ENCODE measurements at regions not wholly inside any gene's neighbourhood (a gene's known extent, or its start where the extent isn't known, plus 50 kb on each side); places are given as distances from the start of the nearest gene placed in this dataset.

GRCh38 chr15:94001255-94001801 lies 230.0 kb upstream of the MCTP2 start:
- no peak for DNase-seq

GRCh38 chr15:94000606-94001005 lies 230.8 kb upstream of the MCTP2 start:
- no peak for DNase-seq

- peak; percentile 9 for DNase-seq
Observed at GRCh38 chr15:93997071-93997658, 234.2 kb upstream of the MCTP2 start.

GRCh38 chr15:93989440-93989998 lies 241.8 kb upstream of the MCTP2 start:
- DNase-seq = no peak

DNA sequence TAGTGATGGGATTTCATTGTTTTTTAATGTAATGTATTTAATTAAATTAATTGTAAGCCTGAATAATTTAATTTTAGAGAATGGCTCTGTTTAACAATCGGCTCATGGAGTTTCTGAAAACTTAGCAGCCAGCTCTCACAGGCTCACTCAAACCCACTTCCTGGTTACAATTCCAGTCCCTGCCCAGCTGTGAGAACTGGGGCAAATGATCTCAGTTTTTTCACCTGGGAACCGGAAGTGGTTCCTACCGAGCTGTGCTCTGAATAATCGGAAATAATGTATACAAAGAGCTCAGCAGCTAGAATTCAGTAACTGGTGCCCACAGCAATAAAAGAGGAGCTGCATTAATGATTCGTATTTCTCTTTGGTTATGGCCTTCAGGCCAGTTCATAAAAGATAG lies 244.3 kb upstream of the MCTP2 start:
- peak; percentile 64 for DNase-seq

DNA sequence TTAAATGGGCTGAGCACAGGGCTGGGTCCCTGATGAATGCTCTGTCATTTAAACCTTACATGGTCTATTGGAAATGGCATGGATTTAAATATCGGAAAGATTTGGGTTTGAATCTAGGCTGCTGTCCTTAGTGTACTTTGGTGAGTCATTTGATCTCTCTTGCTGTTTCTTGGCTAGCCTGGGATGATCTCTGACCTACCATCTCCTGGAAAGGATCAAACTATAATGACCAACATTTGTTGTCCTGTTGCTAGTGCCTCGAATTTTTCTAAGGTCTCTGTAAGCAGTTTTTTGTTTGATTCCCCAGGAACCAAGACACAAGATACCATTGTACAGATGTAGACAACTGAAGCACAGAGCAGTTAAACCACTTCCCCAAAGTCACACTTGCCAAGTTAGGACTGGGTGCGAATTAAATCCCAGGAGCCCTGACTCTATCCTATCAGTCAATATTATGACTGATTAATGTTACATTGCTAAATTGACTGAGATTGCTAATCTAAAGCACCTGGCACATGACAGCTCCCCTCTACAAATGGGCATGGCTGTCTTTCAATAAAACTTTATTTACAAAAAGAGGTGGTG lies 244.9 kb upstream of the MCTP2 start:
- DNase-seq = no peak

DNA sequence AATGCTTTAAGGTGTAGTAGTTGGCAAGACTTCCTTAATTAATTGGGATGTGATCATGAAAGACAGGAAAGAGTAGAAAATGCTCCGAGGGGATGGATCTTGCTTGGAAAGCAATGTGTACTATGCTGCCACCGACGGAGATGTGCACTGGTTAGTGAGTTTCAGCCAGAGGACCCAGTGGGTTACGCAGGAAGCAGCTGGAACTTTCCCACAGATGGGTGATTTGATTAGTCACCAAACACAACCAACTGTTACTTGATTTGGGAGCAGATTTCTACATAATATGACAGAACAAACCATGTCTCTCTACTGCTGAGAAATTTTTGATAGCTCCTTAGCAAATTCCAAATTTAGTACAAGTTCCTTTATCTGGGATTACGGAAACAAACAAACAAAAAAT lies 245.4 kb upstream of the MCTP2 start:
- no peak for DNase-seq

DNA sequence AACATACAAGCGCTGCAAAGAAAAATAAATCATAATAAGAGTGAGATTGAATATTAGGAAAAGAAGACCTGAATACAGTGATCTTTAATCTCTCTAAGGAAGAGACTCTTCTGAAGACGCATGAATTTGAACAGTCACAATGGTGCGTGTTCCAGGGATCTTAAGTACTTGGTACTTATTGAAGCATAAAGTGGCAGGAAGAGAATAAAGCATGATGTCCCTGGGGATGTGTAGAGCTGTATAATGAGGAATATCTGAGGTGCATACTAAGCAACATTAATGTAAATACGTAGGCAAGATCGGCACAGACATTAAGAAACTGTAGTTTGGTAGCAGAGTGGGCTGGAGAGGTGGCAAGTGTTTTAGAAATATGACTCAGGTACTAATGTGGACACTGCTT lies 246.2 kb upstream of the MCTP2 start:
- no peak for DNase-seq

GRCh38 chr15:93983526-93983925 lies 247.8 kb upstream of the MCTP2 start:
- no peak for DNase-seq

DNA sequence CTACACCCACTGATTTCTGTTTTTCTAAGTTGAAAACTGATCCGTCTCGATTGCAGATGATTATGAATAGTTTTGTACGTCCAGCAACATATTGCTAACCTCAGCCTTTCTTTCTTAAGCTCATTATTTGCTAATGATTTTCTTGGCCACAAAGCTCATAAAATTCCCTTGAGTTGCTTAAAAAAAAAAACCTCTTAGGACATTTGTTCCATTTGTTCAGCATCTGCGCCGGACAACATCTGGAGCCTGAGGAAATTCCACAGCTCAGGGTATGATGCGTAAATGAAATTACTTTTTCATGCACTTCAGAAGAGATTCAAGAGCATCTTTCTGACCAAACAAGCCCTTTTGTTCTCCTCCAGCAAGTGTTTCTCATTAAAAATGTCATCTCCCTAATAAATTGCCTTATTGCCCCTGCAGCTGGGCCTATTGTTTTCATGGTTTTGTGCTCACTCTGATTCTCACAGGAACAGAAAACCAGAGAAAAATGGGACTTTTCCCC lies 249.1 kb upstream of the MCTP2 start:
- DNase-seq = no peak

- DNase-seq = no peak
Observed at GRCh38 chr15:93981706-93982105, 249.7 kb upstream of the MCTP2 start.

DNA sequence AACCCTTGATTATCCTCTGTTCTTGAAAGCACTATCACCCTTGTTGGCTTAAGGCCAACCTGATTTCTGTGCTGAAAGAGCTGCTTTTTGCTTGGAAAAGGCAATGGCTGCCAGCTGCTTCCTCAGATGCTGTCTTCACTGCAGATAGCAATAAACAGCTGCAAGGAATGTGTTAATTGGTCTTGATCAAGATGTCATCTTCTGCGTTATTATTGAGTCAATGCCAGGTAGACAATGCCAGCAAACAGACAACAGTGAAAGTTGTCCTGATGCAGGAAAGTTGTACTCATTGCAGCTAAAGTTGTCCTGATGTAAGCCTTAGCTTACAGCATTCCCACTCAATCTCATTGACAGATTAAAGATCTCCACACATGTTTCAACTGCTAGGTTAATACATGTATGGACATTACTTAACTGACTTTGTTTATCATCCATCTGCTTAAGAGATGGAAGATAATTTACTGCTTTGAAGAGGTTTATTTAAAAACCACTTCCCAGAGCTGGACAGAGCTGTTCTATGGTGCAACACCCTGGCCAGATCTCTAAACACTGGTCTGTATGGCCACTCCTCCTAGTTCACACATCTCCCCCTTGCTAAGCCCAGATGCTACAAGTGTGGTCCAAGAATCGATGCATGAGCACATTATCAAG lies 251.0 kb upstream of the MCTP2 start:
- DNase-seq = no peak

DNA sequence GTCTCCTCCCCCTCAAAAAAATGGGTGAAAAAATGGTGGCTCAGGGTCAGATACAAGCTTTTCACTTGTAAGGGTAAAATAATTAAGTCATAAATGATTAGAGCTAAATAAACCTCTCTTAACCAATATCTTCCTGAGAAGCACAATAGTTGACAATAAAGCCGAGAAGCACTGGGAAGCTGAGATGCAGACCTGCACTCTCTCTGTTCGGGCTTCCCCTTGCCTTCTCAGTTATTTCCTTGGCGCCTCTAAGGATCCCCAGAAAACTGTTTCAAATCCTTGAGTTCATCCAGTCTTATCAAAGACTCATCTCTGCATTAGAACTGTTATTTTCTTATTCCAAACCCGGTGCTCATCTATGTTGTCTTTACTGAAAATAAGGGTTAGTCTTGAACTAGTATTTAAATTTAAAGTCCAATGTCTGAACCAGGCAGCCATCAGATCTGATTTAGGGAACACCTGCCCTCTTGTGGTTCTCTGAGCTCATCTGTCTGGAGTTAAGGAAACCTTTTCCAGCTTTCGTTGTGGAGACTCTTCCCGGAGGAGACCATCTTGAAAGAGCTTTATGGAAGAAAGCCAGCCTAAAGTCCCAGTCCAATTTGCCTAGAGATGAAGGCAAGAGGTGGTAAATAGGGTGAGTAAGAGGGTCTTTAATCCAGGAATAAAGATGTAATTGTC lies 256.4 kb upstream of the MCTP2 start:
- DNase-seq = no peak

DNA sequence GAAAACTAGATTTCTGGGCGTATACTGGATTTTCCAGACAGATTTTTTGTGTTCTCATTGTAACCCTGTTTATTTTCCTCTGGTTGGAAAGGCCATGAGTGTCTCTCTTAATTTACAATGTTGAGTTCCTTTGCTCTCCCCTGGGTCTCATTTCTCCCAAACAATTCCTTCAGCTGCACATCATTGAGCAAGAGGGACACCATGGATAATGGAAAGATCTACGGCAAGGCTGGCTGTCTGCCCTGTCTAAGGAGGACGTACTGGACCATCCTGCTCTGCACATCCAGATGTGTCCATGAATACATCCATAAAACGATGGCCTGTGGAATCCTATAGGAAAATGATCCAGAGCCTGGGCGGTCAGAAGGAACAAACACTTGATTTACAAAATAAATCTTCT lies 258.1 kb upstream of the MCTP2 start:
- DNase-seq = no peak

- no peak for DNase-seq
Observed at GRCh38 chr15:93968773-93969172, 262.6 kb upstream of the MCTP2 start.

DNA sequence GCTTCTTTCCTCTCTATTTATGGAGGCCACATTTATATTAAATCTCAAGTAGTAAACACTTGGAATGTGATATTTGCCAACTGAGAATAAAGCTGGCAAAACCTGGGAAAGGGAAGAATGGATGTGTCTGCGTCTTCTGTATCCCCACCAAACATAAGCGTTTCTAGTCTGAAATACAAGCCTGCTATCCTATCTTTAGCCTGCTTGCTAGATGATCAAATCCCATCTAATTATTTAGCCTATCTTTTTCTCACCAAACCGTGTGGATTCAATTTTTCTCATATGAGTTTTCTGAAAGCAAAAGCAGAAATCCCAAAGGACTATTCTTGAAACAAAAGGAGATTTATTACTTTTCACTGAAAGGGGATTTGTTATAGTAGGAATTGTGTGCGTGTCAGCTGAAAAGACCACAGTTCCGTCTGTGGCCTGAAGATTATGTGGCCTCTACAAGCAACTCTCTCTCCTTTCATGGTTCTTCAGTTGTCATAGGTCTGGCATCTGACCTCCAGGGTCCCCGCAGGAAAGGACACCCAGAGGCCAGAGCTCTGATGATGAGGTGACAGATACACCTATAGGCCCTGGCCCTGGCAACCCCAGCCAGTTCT lies 266.0 kb upstream of the MCTP2 start:
- no peak for DNase-seq

DNA sequence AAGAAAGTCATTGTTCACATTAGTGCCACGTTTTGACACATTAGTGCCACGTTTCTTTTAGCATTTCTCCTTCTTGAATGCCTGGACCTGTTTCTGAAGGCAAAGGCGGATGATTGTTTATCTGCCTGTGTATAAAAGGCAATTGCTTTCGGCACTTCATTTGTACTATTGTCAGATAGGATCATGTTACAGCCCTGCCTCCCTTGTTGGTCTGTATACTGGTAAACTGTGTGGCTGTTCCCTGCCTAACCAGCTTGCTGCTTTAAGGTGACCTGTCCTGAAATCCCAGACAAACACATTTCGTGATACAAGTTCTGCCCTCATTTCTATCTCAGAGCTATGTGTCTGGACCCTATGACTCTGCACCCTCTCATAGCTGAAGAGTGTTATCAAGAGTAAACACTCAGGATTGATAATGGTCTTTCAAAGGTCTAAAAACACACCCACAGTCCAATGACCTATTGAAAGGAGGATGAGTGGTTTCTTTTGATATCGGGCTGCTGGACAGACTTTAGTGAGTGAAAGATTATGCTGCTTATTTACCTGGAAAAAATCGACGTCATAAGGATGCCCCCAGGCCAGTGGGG lies 276.3 kb upstream of the MCTP2 start:
- no peak for DNase-seq

GRCh38 chr15:93948726-93949125 lies 282.6 kb upstream of the MCTP2 start:
- DNase-seq = no peak

- no peak for DNase-seq
Observed at GRCh38 chr15:93943586-93943985, 287.8 kb upstream of the MCTP2 start.

GRCh38 chr15:93942269-93942694 lies 289.1 kb upstream of the MCTP2 start:
- DNase-seq = no peak

DNA sequence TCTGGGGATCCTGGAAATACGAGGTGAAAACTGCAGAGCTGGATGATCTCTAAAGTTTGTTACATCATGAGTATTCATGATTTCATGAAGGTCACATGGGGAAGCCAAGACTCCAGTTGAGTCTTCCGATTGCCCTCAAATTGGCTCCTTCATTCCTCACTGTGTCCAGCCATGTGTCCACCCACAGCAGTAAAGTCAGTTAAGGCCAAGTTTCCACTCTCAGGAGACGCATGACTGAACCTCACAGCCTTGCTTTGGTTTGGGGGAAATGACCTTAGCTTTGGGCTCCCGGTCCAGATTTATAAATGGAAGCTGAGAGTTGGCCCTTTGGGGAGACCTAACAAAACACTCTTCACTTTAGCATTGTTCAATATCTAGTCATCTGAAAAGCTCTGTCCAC lies 289.7 kb upstream of the MCTP2 start:
- no peak for DNase-seq

GRCh38 chr15:93940226-93940625 lies 291.1 kb upstream of the MCTP2 start:
- DNase-seq = no peak
